GM10248 (cell line): ENCODE measurements at regions not wholly inside any gene's neighbourhood (a gene's known extent, or its start where the extent isn't known, plus 50 kb on each side); places are given as distances from the start of the nearest gene placed in this dataset.

ENCODE experiments used
- CTCF ChIA-PET: fragments of 300-600 bp; sonication (Branson Sonifier 250); formaldehyde crosslinking; extraction: SDS; loops from one replicate; lab custom pipeline; 2021; ENCODE audit warnings: antibody characterized with exemption; lab: Yijun Ruan, JAX
- POLR2A ChIA-PET: fragments of 350-650 bp; sonication (Branson Sonifier 250); formaldehyde crosslinking; extraction: SDS; loops from one replicate; lab custom pipeline; 2020; ENCODE audit warnings: antibody characterized with exemption; lab: Yijun Ruan, JAX
- DNase-seq: peaks from one replicate; pipeline ENCODE4 v3.0.0; 2012; ENCODE audit errors: extremely low spot score
- TF ChIP-seq, protein P1 (sequence below): IDR thresholded peaks from 2 replicates; pipeline ENCODE4 v1.5.1; 2012; ENCODE audit warnings: mild to moderate bottlenecking, low read depth; ENCODE audit errors: extremely low read depth, missing control alignments, control extremely low read depth

GRCh38 chr6:106886922-106887797, 87.4 kb downstream of the CD24 start:
- TF ChIP-seq, protein P1, sequence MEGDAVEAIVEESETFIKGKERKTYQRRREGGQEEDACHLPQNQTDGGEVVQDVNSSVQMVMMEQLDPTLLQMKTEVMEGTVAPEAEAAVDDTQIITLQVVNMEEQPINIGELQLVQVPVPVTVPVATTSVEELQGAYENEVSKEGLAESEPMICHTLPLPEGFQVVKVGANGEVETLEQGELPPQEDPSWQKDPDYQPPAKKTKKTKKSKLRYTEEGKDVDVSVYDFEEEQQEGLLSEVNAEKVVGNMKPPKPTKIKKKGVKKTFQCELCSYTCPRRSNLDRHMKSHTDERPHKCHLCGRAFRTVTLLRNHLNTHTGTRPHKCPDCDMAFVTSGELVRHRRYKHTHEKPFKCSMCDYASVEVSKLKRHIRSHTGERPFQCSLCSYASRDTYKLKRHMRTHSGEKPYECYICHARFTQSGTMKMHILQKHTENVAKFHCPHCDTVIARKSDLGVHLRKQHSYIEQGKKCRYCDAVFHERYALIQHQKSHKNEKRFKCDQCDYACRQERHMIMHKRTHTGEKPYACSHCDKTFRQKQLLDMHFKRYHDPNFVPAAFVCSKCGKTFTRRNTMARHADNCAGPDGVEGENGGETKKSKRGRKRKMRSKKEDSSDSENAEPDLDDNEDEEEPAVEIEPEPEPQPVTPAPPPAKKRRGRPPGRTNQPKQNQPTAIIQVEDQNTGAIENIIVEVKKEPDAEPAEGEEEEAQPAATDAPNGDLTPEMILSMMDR, result no peak
- DNase-seq, result no peak
- ChIA-PET CTCF (interaction anchor here (1.0 to 1.5 kb wide), 3 partner anchors 9 to 108 kb away, joined by 3 read pairs; no protein-coding TSS in a partner anchor), POLR2A (interaction anchor here (0.7 kb wide), 1 partner anchor 211 kb away, joined by 3 read pairs; no protein-coding TSS in a partner anchor)

DNA sequence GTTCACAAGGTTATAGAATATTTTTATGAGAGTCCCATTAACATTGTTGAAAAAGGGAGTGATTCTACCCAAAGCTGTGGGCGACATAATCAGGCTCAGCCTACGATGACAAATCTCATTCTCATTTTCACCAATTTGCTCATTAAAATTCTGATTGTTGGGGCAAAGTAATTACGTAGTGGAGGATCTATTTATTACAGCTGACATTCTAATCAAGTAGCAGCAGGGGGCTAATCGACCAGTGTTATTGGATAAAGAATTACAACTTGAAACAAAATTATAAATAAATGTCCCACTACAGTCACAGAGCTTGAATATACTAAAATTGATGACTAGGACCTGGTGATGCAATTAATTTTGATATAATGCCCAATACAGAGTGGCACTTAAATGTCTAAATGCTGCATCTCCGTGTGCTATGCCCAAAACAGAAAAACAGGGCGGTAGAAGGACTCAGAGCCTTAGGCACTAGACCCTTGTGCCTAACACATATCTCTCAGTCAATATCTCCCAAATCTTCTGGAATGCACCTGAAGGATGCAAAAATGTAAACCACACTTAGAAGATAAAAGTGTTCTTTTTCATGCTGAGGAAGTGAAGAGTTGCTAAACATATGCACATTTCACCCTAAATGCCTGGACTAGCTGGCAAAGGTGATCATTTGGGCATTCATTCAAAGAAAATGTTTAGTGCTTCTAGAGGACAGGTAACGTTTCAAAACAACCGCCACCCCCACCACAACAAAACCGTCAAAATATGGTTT, 88.3 kb downstream of the CD24 start:
- POLR2A ChIA-PET, result no interaction called here
- DNase-seq, result no peak
- TF ChIP-seq, protein P1, result no peak
- CTCF ChIA-PET, result interaction anchor here (1.0 to 1.5 kb wide), 3 partner anchors 9 to 278 kb away, joined by 3 read pairs; no protein-coding TSS in a partner anchor

DNA sequence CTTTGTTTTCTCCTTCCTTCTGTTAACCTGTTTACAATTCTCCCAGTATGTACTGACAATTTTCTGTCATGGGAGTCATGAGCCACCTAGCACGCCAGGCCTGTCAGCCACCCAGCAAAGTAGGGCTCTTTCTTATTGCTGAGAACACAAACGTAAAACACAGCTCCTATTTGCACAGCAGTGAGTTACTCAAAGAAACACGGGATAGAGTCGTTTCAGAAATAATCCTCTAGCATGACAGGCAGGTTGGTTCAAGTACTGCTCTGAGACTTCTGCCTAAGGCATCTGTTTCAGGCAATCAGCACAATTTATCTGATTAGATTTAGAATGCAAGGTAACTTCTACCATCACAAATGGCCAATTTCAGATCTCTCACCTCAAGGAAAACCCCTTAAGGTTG, 88.8 kb downstream of the CD24 start:
- TF ChIP-seq, protein P1, result no peak
- DNase-seq, result no peak
- ChIA-PET CTCF (interaction anchor here (1.0 kb wide), 1 partner anchor 278 kb away, joined by 3 read pairs; no protein-coding TSS in a partner anchor), POLR2A (no interaction called here)

DNA sequence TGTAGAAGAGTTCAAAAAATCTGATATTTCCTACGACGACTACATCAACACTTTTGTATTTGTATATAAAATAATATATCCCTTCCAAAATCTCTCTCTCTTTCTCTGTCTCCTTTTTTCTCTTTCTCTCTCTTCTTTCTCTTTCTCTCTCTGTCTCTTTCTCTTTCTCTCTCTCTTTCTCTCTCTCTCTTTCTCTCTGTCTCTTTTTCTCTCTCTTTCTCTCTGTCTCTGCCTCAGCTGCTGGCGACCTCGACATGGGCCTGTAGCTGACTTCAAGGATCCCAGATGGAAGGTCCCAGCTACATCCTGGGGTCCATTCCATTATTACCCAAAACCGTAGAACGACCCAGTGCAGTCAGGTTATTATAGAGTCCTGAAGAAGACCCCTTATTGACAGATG, 90.0 kb downstream of the CD24 start:
- ChIA-PET CTCF (no interaction called here), POLR2A (no interaction called here)
- TF ChIP-seq, protein P1, result no peak
- no peak for DNase-seq

GRCh38 chr6:106883808-106884262, 90.7 kb downstream of the CD24 start:
- ChIA-PET CTCF (no interaction called here), POLR2A (no interaction called here)
- TF ChIP-seq, protein P1, result no peak
- DNase-seq, result no peak

DNA sequence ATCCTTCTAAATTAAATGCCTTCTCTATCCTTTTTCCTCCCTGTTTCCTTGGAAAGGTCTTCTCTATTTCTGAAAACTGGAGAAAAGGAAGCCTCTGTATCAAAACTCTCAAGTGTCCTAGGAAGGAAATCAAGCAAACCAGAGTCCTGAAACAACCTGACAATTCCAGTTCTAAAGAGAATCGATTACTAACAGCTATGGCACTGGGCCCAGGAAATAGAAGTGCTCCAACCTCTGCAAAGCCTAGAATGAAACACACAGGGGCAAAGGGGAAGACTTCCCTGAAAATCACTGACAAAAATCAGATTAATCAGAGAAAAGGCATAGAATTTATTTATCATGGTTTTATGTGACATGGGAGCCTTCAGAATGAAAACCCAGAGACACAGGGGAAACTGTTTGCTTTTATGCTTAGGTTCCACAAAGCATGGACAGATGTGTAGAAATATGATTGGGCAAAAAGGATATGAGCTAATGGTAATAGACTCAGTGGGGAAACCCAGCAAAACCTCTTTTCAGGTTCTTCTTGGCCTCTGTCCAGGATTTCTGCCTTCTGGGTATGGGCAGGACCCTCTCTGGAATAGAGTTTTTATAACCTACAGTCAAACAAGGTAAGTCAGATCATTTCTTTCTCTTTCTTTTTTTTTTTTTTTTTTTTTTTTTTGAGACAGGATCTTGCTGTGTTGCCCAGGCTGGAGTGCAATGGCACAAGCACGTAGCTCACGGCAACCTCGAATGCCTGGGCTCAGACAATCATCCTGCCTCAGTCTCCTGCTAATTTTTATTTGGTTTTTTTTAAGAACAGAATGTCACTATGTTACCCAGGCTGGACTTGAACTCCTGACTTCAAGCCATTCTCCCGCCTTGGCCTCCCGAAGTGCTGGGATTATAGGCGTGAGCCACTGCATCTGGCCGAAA, 91.7 kb downstream of the CD24 start:
- ChIA-PET POLR2A (no interaction called here), CTCF (interaction anchor here (1.2 kb wide), 1 partner anchor 22 kb away, joined by 3 read pairs; no protein-coding TSS in a partner anchor)
- TF ChIP-seq, protein P1, result no peak
- no peak for DNase-seq
